ENCODE measurements at regions not wholly inside any gene's neighbourhood (a gene's known extent, or its start where the extent isn't known, plus 50 kb on each side); places are given as distances from the start of the nearest gene placed in this dataset.

GRCh38 chr2:16250886-16251285 is 310.5 kb downstream of the MYCN start:
- Histone ChIP-seq H3K4me3 (ENCODE audit: extremely low read depth in 1 of 4, insufficient read depth in 2 of 4, low read depth in 3 of 4, low read length in 4 of 4) (no peak overlapping the region), H2BK20ac (ENCODE audit: low read length) (no peak overlapping the region), H4K91ac (replicated peaks; ENCODE audit: insufficient read length, low read length) (no peak overlapping the region), H4K5ac (ENCODE audit: insufficient read length, low read depth, low read length) (no peak overlapping the region), H3K18ac (ENCODE audit: extremely low read depth, low read length) (no peak overlapping the region), H3K36me3 (ENCODE audit: control insufficient read depth in 2 of 4, insufficient read depth in 4 of 4, low read length in 3 of 4) (peaks cover 0 to 2% (median 0%) of the 10 kb centered on the region in 4 experiments; a peak in 1 of 8 replicates), H3K23me2 (ENCODE audit: low read depth, low read length) (no peaks in the 10 kb centered on the region; the same call in 1 of the 2 replicates), H3K9me3 (ENCODE audit: insufficient read depth in 2 of 2, low read depth in 1 of 2, low read length in 1 of 2) (0 out of 4 replicates have a peak, but pooled peaks cover 0 to 6% of the 10 kb centered on the region in 2 experiments), H2BK15ac (ENCODE audit: low read length) (no peak overlapping the region), H3K27ac (ENCODE audit: low read depth, low read length) (no peak overlapping the region), H3K4me1 (replicated peaks in 1 of 4; ENCODE audit: control insufficient read depth in 3 of 4, insufficient read depth in 4 of 4, low read length in 3 of 4) (peaks cover 0 to 11% (median 8%) of the 10 kb centered on the region in 4 experiments; a peak in 5 of 7 replicates), H2AK5ac (ENCODE audit: low read depth, low read length) (no peak overlapping the region), H3K27me3 (replicated peaks in 1 of 4; ENCODE audit: control insufficient read depth in 3 of 4, extremely low read depth in 1 of 4, insufficient read depth in 3 of 4, low read length in 3 of 4) (no peaks in the 10 kb centered on the region), H2BK120ac (replicated peaks; ENCODE audit: low read depth, low read length) (no peak overlapping the region), H4K20me1 (replicated peaks in 1 of 2; ENCODE audit: control insufficient read depth in 1 of 2, insufficient read depth in 2 of 2, low read length in 2 of 2) (no peaks in the 10 kb centered on the region), H3K4me2 (ENCODE audit: insufficient read depth in 1 of 2, low read depth in 2 of 2, low read length in 2 of 2) (no peak overlapping the region), H2BK5ac (ENCODE audit: low read depth, low read length) (no peak overlapping the region), H3K4ac (replicated peaks; ENCODE audit: insufficient read length, low read depth, low read length) (no peak overlapping the region), H3K23ac (ENCODE audit: insufficient read length) (no peak overlapping the region), H3K56ac (replicated peaks; ENCODE audit: insufficient read length, low read depth, low read length) (no peak overlapping the region), H4K8ac (ENCODE audit: extremely low read depth, insufficient read depth, low read length) (no peak overlapping the region), H3K14ac (ENCODE audit: insufficient read length) (no peak overlapping the region), H3K9ac (replicated peaks in 1 of 4; ENCODE audit: extremely low read depth in 1 of 4, low read depth in 3 of 4, low read length in 3 of 4) (no peak overlapping the region), H3K79me1 (ENCODE audit: low read depth, low read length) (no peaks in the 10 kb centered on the region), H3K79me2 (ENCODE audit: control insufficient read depth in 1 of 2, insufficient read depth in 2 of 2, low read length in 2 of 2) (no peaks in the 10 kb centered on the region), H2AFZ (ENCODE audit: low read length) (no peak overlapping the region), H2BK12ac (ENCODE audit: low read depth, low read length) (no peak overlapping the region)
- FAIRE-seq (no peak), DNase-seq (ENCODE audit: low read depth in 1 of 2, low spot score in 2 of 2) (peak in 1 of 2 experiments; percentile 33)
- ChIA-PET POLR2A (ENCODE audit: partially characterized antibody) (no interaction called here), CTCF (ENCODE audit: partially characterized antibody) (interaction anchor here (1.2 to 1.4 kb wide), 3 partner anchors 13 to 32 kb away, joined by 3 to 4 read pairs (median 4); no protein-coding TSS in a partner anchor)
- TF ChIP-seq ATF3 (IDR thresholded peaks at IDR 0.05; ENCODE audit: insufficient read depth, low read depth, low read length) (no peak), BACH1 (IDR thresholded peaks at IDR 0.05; ENCODE audit: low read length) (no peak), SIN3A (conservative IDR thresholded peaks at IDR 0.05 in 1 of 2, IDR thresholded peaks at IDR 0.05 in 1 of 2; ENCODE audit: low read depth in 1 of 2, low read length in 2 of 2) (no peak), NRF1 (IDR thresholded peaks at IDR 0.05; ENCODE audit: low read depth, low read length) (no peak), RFX5 (IDR thresholded peaks at IDR 0.05; ENCODE audit: borderline replicate concordance, low read depth, low read length) (no peak), SUZ12 (IDR thresholded peaks at IDR 0.05; ENCODE audit: low read length) (no peak), ATF2 (IDR thresholded peaks at IDR 0.05; ENCODE audit: low read length) (no peak)
- 96% methylated on average over 5 of the region's 5 CpGs; no CpG with 5 or more reads in 1 of the 2 experiments for WGBS, 2 experiments (ENCODE audit: extremely low coverage in 1 of 2, insufficient coverage in 1 of 2, insufficient read length in 1 of 2, insufficient replicate concordance in 2 of 2, low coverage in 1 of 2, low lambda C conversion rate in 2 of 2, missing lambda C conversion rate in 1 of 2)

All from H1 (cell line).